Breast epithelium (tissue), 4 donors: ENCODE measurements at regions not wholly inside any gene's neighbourhood (a gene's known extent, or its start where the extent isn't known, plus 50 kb on each side); places are given as distances from the start of the nearest gene placed in this dataset.

ENCODE experiments used
- DNase-seq, 2 donors: peaks; one replicate each; pipeline ENCODE4 v3.0.0-alpha.2; 2019; ENCODE audit warnings: low spot score in 2 of 2
- H3K27ac ChIP-seq, 2 donors: fragments of 200-600 bp; sonication (generic) in 1 of 2; one replicate each; pipeline ENCODE4 v1.5.1; 2016 to 2019; ENCODE audit warnings: mild to moderate bottlenecking in 1 of 2
- H3K27me3 ChIP-seq, 2 donors: fragments of 200-600 bp; sonication (generic) in 1 of 2; one replicate each; pipeline versions ENCODE4 v1.5.1 to v1.6.0; 2017 to 2019; ENCODE audit warnings: control low read depth in 1 of 2, mild to moderate bottlenecking in 1 of 2
- H3K36me3 ChIP-seq: fragments of 200-600 bp; one replicate; pipeline ENCODE4 v1.5.1; 2019
- H3K4me1 ChIP-seq, 2 donors: fragments of 200-600 bp; sonication (generic); one replicate each; pipeline ENCODE4 v1.5.1; 2016 to 2019; ENCODE audit warnings: control low read depth in 1 of 2
- H3K4me3 ChIP-seq, 3 donors: fragments of 200-600 bp; sonication (generic); 1 replicate in 2 of 3; 2 replicates in 1 of 3; pipeline ENCODE4 v1.5.1; 2016 to 2019; ENCODE audit warnings: mild to moderate bottlenecking in 3 of 3, moderate library complexity in 2 of 3
- H3K9me3 ChIP-seq, 2 donors: fragments of 200-600 bp; sonication (generic) in 1 of 2; one replicate each; pipeline ENCODE4 v1.5.1; 2016 to 2019; ENCODE audit warnings: control low read depth in 1 of 2
- POLR2A ChIP-seq: fragments of 450-650 bp; IDR thresholded peaks from one replicate; pipeline ENCODE4 v1.6.1; 2016; ENCODE audit warnings: antibody characterized with exemption, mild to moderate bottlenecking, moderate library complexity
- POLR2AphosphoS5 ChIP-seq, 3 donors: sonication (generic); formaldehyde crosslinking; IDR thresholded peaks; one replicate each; pipeline ENCODE4 v1.6.1; 2017; ENCODE audit warnings: antibody characterized with exemption in 3 of 3
- intact Hi-C: fragments of 100-400 bp; cut with DNase I; formaldehyde crosslinking; loops from one replicate; pipeline ENCODE4 v1.15.1; 2023; ENCODE audit warnings: low total_unique reads
- TF ChIP-seq, protein P1 (sequence below), 3 donors: fragments of 450-650 bp; IDR thresholded peaks; one replicate each; pipeline ENCODE4 v1.5.1; 2016 to 2017; ENCODE audit warnings: antibody characterized with exemption in 3 of 3, mild to moderate bottlenecking in 3 of 3, moderate library complexity in 3 of 3

DNA sequence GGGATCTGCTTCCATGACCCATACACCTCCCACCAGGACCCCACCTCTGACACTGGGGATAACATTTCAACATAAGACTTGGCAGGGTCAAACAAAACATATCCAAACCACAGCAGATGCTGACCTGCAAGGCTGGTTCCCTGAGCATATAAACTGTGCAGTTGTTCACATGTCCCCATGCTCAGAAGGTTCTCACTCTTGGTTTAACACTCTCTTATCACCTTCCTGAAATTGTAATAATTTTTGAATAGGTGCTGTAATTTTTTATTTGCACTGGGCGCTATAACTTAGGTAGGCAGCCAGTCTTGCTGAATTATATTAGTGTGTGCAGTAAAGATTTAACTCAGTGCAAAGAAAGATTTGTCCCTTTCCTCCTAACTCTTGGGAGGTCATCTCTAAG is 824.8 kb upstream of the SOX9 start:
- H3K4me3 ChIP-seq: no peak overlapping the region
- no peak for DNase-seq
- no peaks in the 10 kb centered on the region for H3K36me3 ChIP-seq
- no peak overlapping the region for H3K27ac ChIP-seq
- TF ChIP-seq POLR2A (no peak), POLR2AphosphoS5 (IDR thresholded peaks at IDR 0.05) (no peak)
- TF ChIP-seq, protein P1, sequence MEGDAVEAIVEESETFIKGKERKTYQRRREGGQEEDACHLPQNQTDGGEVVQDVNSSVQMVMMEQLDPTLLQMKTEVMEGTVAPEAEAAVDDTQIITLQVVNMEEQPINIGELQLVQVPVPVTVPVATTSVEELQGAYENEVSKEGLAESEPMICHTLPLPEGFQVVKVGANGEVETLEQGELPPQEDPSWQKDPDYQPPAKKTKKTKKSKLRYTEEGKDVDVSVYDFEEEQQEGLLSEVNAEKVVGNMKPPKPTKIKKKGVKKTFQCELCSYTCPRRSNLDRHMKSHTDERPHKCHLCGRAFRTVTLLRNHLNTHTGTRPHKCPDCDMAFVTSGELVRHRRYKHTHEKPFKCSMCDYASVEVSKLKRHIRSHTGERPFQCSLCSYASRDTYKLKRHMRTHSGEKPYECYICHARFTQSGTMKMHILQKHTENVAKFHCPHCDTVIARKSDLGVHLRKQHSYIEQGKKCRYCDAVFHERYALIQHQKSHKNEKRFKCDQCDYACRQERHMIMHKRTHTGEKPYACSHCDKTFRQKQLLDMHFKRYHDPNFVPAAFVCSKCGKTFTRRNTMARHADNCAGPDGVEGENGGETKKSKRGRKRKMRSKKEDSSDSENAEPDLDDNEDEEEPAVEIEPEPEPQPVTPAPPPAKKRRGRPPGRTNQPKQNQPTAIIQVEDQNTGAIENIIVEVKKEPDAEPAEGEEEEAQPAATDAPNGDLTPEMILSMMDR (IDR thresholded peaks at IDR 0.05): no peak
- H3K9me3 ChIP-seq: no peaks in the 10 kb centered on the region
- no peaks in the 10 kb centered on the region for H3K27me3 ChIP-seq
- intact Hi-C loops: no loop called here
- H3K4me1 ChIP-seq: no peaks in the 10 kb centered on the region

DNA sequence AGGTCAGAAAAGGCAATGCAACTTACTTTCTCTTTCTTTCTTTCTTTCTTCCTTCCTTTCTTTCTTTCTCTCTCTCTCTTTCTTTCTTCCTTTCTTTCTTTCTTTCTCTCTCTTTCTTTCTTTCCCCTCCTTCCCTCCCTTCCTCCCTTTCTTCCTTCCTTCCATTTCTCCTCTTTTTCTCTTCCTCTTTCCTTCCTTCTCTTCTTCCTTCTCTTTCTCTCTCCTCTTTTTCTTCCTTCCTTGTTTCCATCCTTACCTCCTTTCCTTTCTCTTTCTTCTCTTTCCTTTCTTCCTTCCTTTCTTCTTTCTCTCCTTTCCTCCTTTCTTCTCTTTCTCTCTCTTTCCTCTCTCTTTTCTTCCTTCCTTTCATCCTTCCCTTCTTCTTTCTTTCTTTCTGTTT is 819.8 kb upstream of the SOX9 start:
- Histone ChIP-seq H3K27me3 (no peaks in the 10 kb centered on the region), H3K27ac (no peak overlapping the region), H3K36me3 (no peaks in the 10 kb centered on the region), H3K4me1 (no peaks in the 10 kb centered on the region), H3K9me3 (no peaks in the 10 kb centered on the region), H3K4me3 (no peak overlapping the region)
- DNase-seq: no peak
- TF ChIP-seq POLR2AphosphoS5 (IDR thresholded peaks at IDR 0.05) (no peak), POLR2A (no peak)
- TF ChIP-seq, protein P1 (IDR thresholded peaks at IDR 0.05): no peak
- intact Hi-C loops: no loop called here

DNA sequence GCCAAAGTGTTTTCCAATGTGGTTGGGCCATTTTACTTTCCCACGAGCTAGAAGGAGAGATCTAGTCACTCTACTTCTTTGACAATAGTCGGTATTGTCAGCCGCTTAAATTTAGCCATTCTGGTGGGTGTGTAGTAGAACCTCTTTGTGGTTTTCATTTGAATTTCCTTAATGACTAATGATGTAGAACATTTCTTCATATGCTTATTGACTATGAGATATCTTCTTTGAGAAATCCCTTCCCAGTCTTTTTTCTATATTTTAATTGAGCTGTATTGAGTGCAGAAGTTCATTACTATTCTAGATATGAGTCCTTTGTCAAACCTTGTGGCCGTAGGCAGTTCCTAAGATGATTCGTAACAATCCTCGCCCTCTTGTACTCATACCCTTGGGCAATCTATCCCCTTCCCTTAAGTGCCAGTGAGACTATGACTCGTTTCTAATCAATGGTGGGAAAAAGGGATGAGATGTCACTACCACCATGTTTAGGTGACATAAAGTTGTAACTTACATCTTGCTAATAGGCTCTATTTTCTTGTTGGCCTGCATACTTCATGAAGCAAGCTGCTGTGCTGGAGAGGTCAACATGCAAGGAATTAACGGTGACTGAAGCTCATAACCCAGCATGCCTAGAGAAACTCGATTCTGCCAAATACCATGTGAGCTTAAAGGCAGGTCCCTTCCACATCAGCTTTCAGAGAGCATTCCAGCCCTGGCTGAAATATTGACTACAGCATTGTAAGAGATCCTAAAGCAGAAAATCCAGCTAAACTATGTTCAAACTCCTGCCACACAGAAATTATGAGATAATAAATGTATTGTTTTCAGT is 817.9 kb upstream of the SOX9 start:
- Histone ChIP-seq H3K36me3 (no peaks in the 10 kb centered on the region), H3K27me3 (no peaks in the 10 kb centered on the region), H3K4me1 (no peaks in the 10 kb centered on the region), H3K4me3 (no peak overlapping the region), H3K9me3 (no peaks in the 10 kb centered on the region), H3K27ac (peak overlapping the region in 1 of 2 donors; percentile 39)
- intact Hi-C loops: no loop called here
- no peak for DNase-seq
- no peak for TF ChIP-seq POLR2A
- no peak for TF ChIP-seq POLR2AphosphoS5 (IDR thresholded peaks at IDR 0.05)
- TF ChIP-seq, protein P1 (IDR thresholded peaks at IDR 0.05): no peak

DNA sequence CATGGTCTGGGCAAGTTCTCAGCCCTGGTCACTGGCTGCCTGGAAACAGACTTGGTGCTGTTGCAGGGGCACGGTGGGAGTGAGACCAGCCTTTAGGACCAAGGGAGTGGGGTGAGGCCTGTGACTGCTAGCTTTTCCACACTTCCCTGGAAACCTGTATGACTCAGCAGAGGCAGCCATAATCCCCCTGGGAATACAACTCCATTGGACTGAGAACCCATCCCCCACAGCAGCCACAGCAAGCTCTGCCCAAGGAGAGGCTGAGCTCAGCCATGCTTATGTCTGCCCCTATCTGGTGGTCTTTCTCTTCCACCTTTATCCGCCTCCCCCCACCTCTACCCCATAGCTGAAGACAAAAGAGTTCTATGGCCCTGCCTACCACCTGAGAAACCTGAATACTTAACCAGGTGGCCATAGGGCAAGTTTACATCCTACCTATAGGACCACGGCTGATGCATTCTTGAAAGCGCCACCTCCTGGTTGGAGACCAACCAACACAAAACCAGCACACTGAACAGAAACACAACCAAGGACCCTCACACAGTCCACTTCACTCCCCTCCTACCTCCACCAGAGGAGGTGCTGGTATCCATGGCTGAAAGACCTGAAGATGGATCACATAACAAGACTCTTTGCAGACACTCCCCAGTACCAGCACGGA is 816.2 kb upstream of the SOX9 start:
- Histone ChIP-seq H3K27ac (no peak overlapping the region), H3K4me1 (no peaks in the 10 kb centered on the region), H3K9me3 (no peaks in the 10 kb centered on the region), H3K27me3 (no peaks in the 10 kb centered on the region), H3K4me3 (no peak overlapping the region), H3K36me3 (no peaks in the 10 kb centered on the region)
- DNase-seq: no peak
- intact Hi-C loops: no loop called here
- TF ChIP-seq, protein P1 (IDR thresholded peaks at IDR 0.05): no peak

DNA sequence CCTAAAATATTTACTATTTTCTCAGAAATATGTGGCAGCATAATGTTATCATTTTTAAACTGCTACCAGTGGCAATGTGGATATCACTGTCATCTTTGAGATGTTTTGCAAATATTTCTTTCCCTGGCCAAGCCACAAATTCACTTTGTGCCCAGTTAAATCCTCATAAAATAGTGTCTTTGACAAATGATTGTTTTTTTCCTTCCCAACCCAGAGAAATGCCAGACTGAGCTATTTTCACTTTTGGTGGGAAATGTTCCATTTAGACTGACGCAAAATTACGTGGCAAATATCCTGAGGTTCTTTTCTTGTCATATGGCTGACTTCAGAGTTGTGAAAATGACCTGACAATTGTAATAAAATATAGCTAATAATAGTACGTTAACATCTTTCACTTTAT is 807.0 kb upstream of the SOX9 start:
- Histone ChIP-seq H3K4me1 (no peaks in the 10 kb centered on the region), H3K9me3 (no peaks in the 10 kb centered on the region), H3K27ac (peak overlapping the region in 1 of 2 donors; percentile 48), H3K27me3 (no peaks in the 10 kb centered on the region), H3K4me3 (no peak overlapping the region), H3K36me3 (no peaks in the 10 kb centered on the region)
- DNase-seq: no peak
- intact Hi-C loops: no loop called here
- TF ChIP-seq, protein P1 (IDR thresholded peaks at IDR 0.05): no peak
- no peak for TF ChIP-seq POLR2AphosphoS5 (IDR thresholded peaks at IDR 0.05)
- TF ChIP-seq POLR2A: no peak
